Gastroesophageal sphincter (tissue), 3 donors: ENCODE measurements at regions not wholly inside any gene's neighbourhood (a gene's known extent, or its start where the extent isn't known, plus 50 kb on each side); places are given as distances from the start of the nearest gene placed in this dataset.

ENCODE experiments used
- CTCF ChIP-seq, 4 experiments: fragments of 200-600 bp in 2 of 4; fragments of 450-650 bp in 2 of 4; sonication (generic) in 1 of 4; IDR thresholded peaks; one replicate each; pipeline ENCODE4 v1.5.1; 2017 to 2019; ENCODE audit warnings: antibody characterized with exemption in 4 of 4, mild to moderate bottlenecking in 2 of 4, moderate library complexity in 2 of 4
- POLR2A ChIP-seq, 2 donors: fragments of 450-650 bp; IDR thresholded peaks; one replicate each; pipeline ENCODE4 v1.6.1; 2017; ENCODE audit warnings: antibody characterized with exemption in 2 of 2, mild to moderate bottlenecking in 2 of 2, moderate library complexity in 1 of 2
- POLR2AphosphoS5 ChIP-seq: sonication (generic); formaldehyde crosslinking; IDR thresholded peaks from one replicate; pipeline ENCODE4 v1.6.1; 2017; ENCODE audit warnings: antibody characterized with exemption

- TF ChIP-seq CTCF (IDR thresholded peaks at IDR 0.05) (no peak), POLR2A (IDR thresholded peaks at IDR 0.05) (no peak), POLR2AphosphoS5 (no peak)
These were observed 215.5 kb upstream of the LARGE1 start for GRCh38 chr22:34135749-34136148.
